ENCODE measurements at regions not wholly inside any gene's neighbourhood (a gene's known extent, or its start where the extent isn't known, plus 50 kb on each side); places are given as distances from the start of the nearest gene placed in this dataset.

GRCh38 chr5:103442750-103443149 is 119.8 kb downstream of the NUDT12 start:
- TF ChIP-seq BHLHE40 (IDR thresholded peaks at IDR 0.05; ENCODE audit: borderline replicate concordance) (no peak), SUZ12 (IDR thresholded peaks at IDR 0.05) (no peak), FOXM1 (IDR thresholded peaks at IDR 0.05; ENCODE audit: borderline replicate concordance) (no peak), ZNF384 (IDR thresholded peaks at IDR 0.05) (no peak), CTBP1 (IDR thresholded peaks at IDR 0.05; ENCODE audit: borderline replicate concordance) (no peak), FOXK2 (IDR thresholded peaks at IDR 0.05) (no peak), HDGF (IDR thresholded peaks at IDR 0.05; ENCODE audit: borderline replicate concordance) (no peak), ARNT (IDR thresholded peaks at IDR 0.05) (no peak), NFRKB (IDR thresholded peaks at IDR 0.05) (no peak), ELF4 (IDR thresholded peaks at IDR 0.05) (no peak), FOXA1 (IDR thresholded peaks at IDR 0.05) (no peak), L3MBTL2 (conservative IDR thresholded peaks at IDR 0.05) (no peak), LEF1 (IDR thresholded peaks at IDR 0.05; ENCODE audit: borderline replicate concordance) (no peak), SP1 (IDR thresholded peaks at IDR 0.05) (no peak)
- TF ChIP-seq, protein P1, sequence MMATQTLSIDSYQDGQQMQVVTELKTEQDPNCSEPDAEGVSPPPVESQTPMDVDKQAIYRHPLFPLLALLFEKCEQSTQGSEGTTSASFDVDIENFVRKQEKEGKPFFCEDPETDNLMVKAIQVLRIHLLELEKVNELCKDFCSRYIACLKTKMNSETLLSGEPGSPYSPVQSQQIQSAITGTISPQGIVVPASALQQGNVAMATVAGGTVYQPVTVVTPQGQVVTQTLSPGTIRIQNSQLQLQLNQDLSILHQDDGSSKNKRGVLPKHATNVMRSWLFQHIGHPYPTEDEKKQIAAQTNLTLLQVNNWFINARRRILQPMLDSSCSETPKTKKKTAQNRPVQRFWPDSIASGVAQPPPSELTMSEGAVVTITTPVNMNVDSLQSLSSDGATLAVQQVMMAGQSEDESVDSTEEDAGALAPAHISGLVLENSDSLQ (IDR thresholded peaks at IDR 0.05) = no peak
- ChIA-PET POLR2A (no interaction called here), CTCF (no interaction called here)
- DNase-seq (ENCODE audit: extremely low spot score) = no peak

DNA sequence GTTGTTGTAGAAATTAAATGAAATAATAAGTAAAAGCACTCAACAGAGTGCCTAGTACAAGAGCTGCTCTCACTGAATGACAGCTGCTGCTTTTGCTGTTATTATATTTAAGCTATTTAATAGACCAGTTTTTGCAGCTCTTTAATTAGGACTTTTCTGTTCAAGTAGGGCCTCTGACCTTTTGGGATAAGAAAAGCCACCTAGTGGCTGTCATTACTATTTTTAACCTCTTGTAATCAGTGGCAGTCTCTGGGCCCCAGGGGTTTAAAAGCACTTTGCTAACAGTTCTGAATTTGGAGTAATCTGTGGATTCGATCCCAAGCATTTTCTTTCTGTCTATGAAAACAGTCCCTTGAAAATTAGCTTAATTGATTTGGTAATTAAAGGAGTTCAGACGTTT is 121.1 kb downstream of the NUDT12 start:
- POLR2A ChIA-PET = no interaction called here
- no peak for DNase-seq (ENCODE audit: extremely low spot score)
- TF ChIP-seq HDGF (IDR thresholded peaks at IDR 0.05; ENCODE audit: borderline replicate concordance) (no peak), TARDBP (IDR thresholded peaks at IDR 0.05) (no peak), LEF1 (IDR thresholded peaks at IDR 0.05; ENCODE audit: borderline replicate concordance) (no peak), FOXM1 (IDR thresholded peaks at IDR 0.05; ENCODE audit: borderline replicate concordance) (no peak), FOXK2 (IDR thresholded peaks at IDR 0.05) (no peak), FOXA1 (IDR thresholded peaks at IDR 0.05) (no peak), SUZ12 (IDR thresholded peaks at IDR 0.05) (no peak), CTBP1 (IDR thresholded peaks at IDR 0.05; ENCODE audit: borderline replicate concordance) (no peak), ELF4 (IDR thresholded peaks at IDR 0.05) (no peak), NFRKB (IDR thresholded peaks at IDR 0.05) (no peak), ZNF384 (IDR thresholded peaks at IDR 0.05) (no peak)
- TF ChIP-seq, protein P1 (IDR thresholded peaks at IDR 0.05) = no peak
- CTCF ChIA-PET = interaction anchor here (0.7 to 1.3 kb wide), 5 partner anchors 13 to 209 kb away, joined by 3 to 6 read pairs (median 3); partner anchors contain the start of gene MACIR

GRCh38 chr5:103439007-103439406 is 123.6 kb downstream of the NUDT12 start:
- CTCF ChIA-PET = no interaction called here
- no peak for TF ChIP-seq HDGF (IDR thresholded peaks at IDR 0.05; ENCODE audit: borderline replicate concordance)
- TF ChIP-seq FOXM1 (IDR thresholded peaks at IDR 0.05; ENCODE audit: borderline replicate concordance) = no peak
- TF ChIP-seq ZNF384 (IDR thresholded peaks at IDR 0.05) = no peak
- TF ChIP-seq LEF1 (IDR thresholded peaks at IDR 0.05; ENCODE audit: borderline replicate concordance) = no peak
- TF ChIP-seq FOXK2 (IDR thresholded peaks at IDR 0.05) = no peak
- TF ChIP-seq BHLHE40 (IDR thresholded peaks at IDR 0.05; ENCODE audit: borderline replicate concordance) = no peak
- TF ChIP-seq CTBP1 (IDR thresholded peaks at IDR 0.05; ENCODE audit: borderline replicate concordance) = no peak
- no peak for TF ChIP-seq TARDBP (IDR thresholded peaks at IDR 0.05)
- TF ChIP-seq SP1 (IDR thresholded peaks at IDR 0.05) = no peak
- TF ChIP-seq NFRKB (IDR thresholded peaks at IDR 0.05) = no peak
- TF ChIP-seq ARNT (IDR thresholded peaks at IDR 0.05) = no peak
- TF ChIP-seq, protein P1 (IDR thresholded peaks at IDR 0.05) = no peak
- POLR2A ChIA-PET = no interaction called here
- no peak for DNase-seq (ENCODE audit: extremely low spot score)

DNA sequence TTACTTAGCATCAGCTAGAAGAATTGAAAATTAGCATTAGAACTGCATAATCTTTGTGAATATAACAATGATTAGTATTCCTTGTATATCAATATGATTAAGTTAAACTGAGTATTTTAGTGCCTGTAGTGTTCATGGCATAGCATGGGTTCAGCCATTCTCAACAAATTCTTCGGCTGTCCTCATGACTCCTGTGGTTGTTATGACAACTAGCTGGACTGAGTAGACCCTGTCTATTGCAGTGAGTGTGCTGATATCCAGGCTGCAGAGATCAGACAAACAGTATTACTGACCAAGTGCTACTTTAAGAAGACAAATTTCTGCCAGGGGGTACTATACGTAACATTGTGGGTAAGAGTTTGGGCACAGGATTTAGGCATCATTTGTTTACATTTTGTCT is 125.9 kb downstream of the NUDT12 start:
- TF ChIP-seq, protein P1 (IDR thresholded peaks at IDR 0.05) = no peak
- TF ChIP-seq SUZ12 (IDR thresholded peaks at IDR 0.05) (no peak), FOXM1 (IDR thresholded peaks at IDR 0.05; ENCODE audit: borderline replicate concordance) (no peak)
- no peak for DNase-seq (ENCODE audit: extremely low spot score)
- ChIA-PET POLR2A (no interaction called here), CTCF (no interaction called here)

DNA sequence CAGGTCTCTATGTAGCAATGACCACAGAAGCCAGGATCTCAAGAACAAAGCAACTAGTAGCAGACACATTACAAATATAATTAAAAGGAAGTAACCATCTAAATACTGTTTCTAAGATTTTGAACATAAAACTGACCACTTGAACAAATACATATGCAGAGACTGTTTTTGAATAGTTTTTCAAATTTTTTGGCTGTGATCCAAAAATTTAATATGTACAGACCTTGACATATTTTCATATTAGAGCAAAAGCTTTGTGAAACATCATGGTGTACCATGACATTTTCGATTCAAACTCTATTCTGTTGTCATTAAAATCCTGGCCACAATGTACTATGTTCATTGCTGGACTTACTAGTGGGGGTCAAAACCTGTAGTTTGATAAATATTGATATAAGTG is 126.5 kb downstream of the NUDT12 start:
- DNase-seq (ENCODE audit: extremely low spot score) = no peak
- TF ChIP-seq ZNF384 (IDR thresholded peaks at IDR 0.05) (no peak), LEF1 (IDR thresholded peaks at IDR 0.05; ENCODE audit: borderline replicate concordance) (no peak), HDGF (IDR thresholded peaks at IDR 0.05; ENCODE audit: borderline replicate concordance) (no peak), SP1 (IDR thresholded peaks at IDR 0.05) (no peak), FOXK2 (IDR thresholded peaks at IDR 0.05) (no peak), BHLHE40 (IDR thresholded peaks at IDR 0.05; ENCODE audit: borderline replicate concordance) (no peak), CTBP1 (IDR thresholded peaks at IDR 0.05; ENCODE audit: borderline replicate concordance) (no peak), TARDBP (IDR thresholded peaks at IDR 0.05) (no peak), ARNT (IDR thresholded peaks at IDR 0.05) (no peak), FOXA1 (IDR thresholded peaks at IDR 0.05) (no peak), SUZ12 (IDR thresholded peaks at IDR 0.05) (no peak), NFRKB (IDR thresholded peaks at IDR 0.05) (no peak), FOXM1 (IDR thresholded peaks at IDR 0.05; ENCODE audit: borderline replicate concordance) (no peak), ELF4 (IDR thresholded peaks at IDR 0.05) (no peak), L3MBTL2 (conservative IDR thresholded peaks at IDR 0.05) (no peak)
- TF ChIP-seq, protein P1 (IDR thresholded peaks at IDR 0.05) = no peak
- ChIA-PET POLR2A (interaction anchor here (2.0 kb wide), 1 partner anchor 178 kb away, joined by 6 read pairs; the partner anchor contains the start of gene MACIR), CTCF (no interaction called here)
